ENCODE measurements at regions not wholly inside any gene's neighbourhood (a gene's known extent, or its start where the extent isn't known, plus 50 kb on each side); places are given as distances from the start of the nearest gene placed in this dataset.

- TF ChIP-seq POLR2AphosphoS5 (IDR thresholded peaks at IDR 0.05; ENCODE audit: borderline replicate concordance, low read depth, low read length) (no peak), EZH2 (IDR thresholded peaks at IDR 0.05) (no peak), FOXP2 (optimal IDR thresholded peaks at IDR 0.05; ENCODE audit: control extremely low read depth, extremely low read length, insufficient read depth) (no peak)
Observed at GRCh38 chr3:59313365-59313764, 263.5 kb upstream of the CFAP20DC start.
